K562 (cell line): ENCODE measurements at regions not wholly inside any gene's neighbourhood (a gene's known extent, or its start where the extent isn't known, plus 50 kb on each side); places are given as distances from the start of the nearest gene placed in this dataset.

ENCODE experiments used
- ATAC-seq: fragments of 200-7000 bp; cut with Tn5 transposase; 3 replicates; pipeline ENCODE4 v1.9.1; 2020; ENCODE audit warnings: moderate library complexity
- BruUV-seq: library from RNA; stranded (reverse); fragments of 400-500 nt; replicated peaks from 2 replicates; lab custom pipeline; 2021; lab: Mats Ljungman, UMichigan
- CTCF ChIA-PET: fragments of 300-600 bp; formaldehyde crosslinking; extraction: SDS; loops from one replicate; lab custom pipeline; 2021; ENCODE audit warnings: low intra/inter-chr PET ratio; lab: Yijun Ruan, JAX
- POLR2A ChIA-PET: fragments of 300-600, 350-650 bp; sonication (Branson Sonifier 250); formaldehyde crosslinking; extraction: SDS; loops from one replicate; lab custom pipeline; 2021; ENCODE audit warnings: antibody characterized with exemption, inconsistent platforms; lab: Yijun Ruan, JAX
- DNase-seq, 4 experiments: peaks; one replicate each; pipeline versions ENCODE4 v3.0.0 to v3.0.0-alpha.2; 2011 to 2018; ENCODE audit warnings: low spot score in 3 of 4, mixed read lengths in 3 of 4; ENCODE audit errors: extremely low read depth in 1 of 4
- FAIRE-seq: peaks from 2 replicates; lab custom pipeline; 2011; peaks lifted over from hg19 to GRCh38; lab: Jason Lieb, UNC
- H2AFZ ChIP-seq: 2 replicates; pipeline ENCODE4 v1.6.0; 2011; ENCODE audit warnings: low read depth, low read length, control low read depth, inconsistent platforms
- H3K27ac ChIP-seq: fragments of 200-600 bp; 3 replicates; pipeline ENCODE4 v1.8.0; 2011; ENCODE audit warnings: low read depth, mild to moderate bottlenecking, control low read depth, inconsistent platforms, low read length, moderate library complexity, mixed read lengths; ENCODE audit errors: extremely low read depth
- H3K27me3 ChIP-seq, 2 experiments: fragments of 300-600 bp in 1 of 2; 2 replicates in 1 of 2; 3 replicates in 1 of 2; pipeline versions ENCODE4 v1.6.0 to v1.8.0; 2011; ENCODE audit warnings: inconsistent platforms in 2 of 2, low read length in 2 of 2, mild to moderate bottlenecking in 1 of 2, mixed read lengths in 1 of 2, moderate library complexity in 1 of 2; ENCODE audit not compliant: control insufficient read depth in 2 of 2, insufficient read depth in 2 of 2
- H3K36me3 ChIP-seq: fragments of 300-600 bp; 3 replicates; pipeline ENCODE4 v1.8.0; 2011; ENCODE audit warnings: mild to moderate bottlenecking, low read length, inconsistent platforms; ENCODE audit not compliant: control insufficient read depth, insufficient read depth
- H3K4me1 ChIP-seq, 2 experiments: fragments of 200-600 bp in 1 of 2; replicated peaks in 1 of 2; 2 replicates in 1 of 2; 3 replicates in 1 of 2; pipeline versions ENCODE4 v1.5.1 to v1.8.0; 2011; ENCODE audit warnings: inconsistent platforms in 2 of 2, low read length in 2 of 2, mild to moderate bottlenecking in 1 of 2, mixed read lengths in 1 of 2, moderate library complexity in 1 of 2; ENCODE audit not compliant: control insufficient read depth in 2 of 2, insufficient read depth in 2 of 2
- H3K4me2 ChIP-seq: 2 replicates; pipeline ENCODE4 v1.6.1; 2011; ENCODE audit warnings: low read length, control low read depth, inconsistent platforms, mixed read lengths; ENCODE audit not compliant: insufficient read depth
- H3K4me3 ChIP-seq: fragments of 200-600 bp; sonication (generic), shearing (Covaris generic); 2 replicates; pipeline ENCODE4 v1.5.1; 2016; ENCODE audit warnings: control low read depth, inconsistent platforms
- H3K79me2 ChIP-seq: fragments of 200-600 bp; 3 replicates; pipeline ENCODE4 v1.8.0; 2011; ENCODE audit warnings: low read length, inconsistent platforms; ENCODE audit not compliant: control insufficient read depth, insufficient read depth
- H3K9ac ChIP-seq, 2 experiments: 2 replicates each; pipeline versions ENCODE4 v1.6.0 to v1.6.1; 2011; ENCODE audit warnings: low read depth in 2 of 2, low read length in 2 of 2, control low read depth in 1 of 2, inconsistent platforms in 1 of 2, mild to moderate bottlenecking in 1 of 2, mixed read lengths in 1 of 2; ENCODE audit not compliant: insufficient read depth in 1 of 2
- H3K9me1 ChIP-seq: one replicate; pipeline ENCODE4 v1.6.0; 2011; ENCODE audit warnings: inconsistent platforms, mild to moderate bottlenecking, low read length, moderate library complexity; ENCODE audit not compliant: control insufficient read depth, insufficient read depth
- H3K9me3 ChIP-seq: replicated peaks from 2 replicates; pipeline ENCODE4 v1.5.1; 2011; ENCODE audit warnings: low read depth, low read length, inconsistent platforms; ENCODE audit not compliant: control insufficient read depth, insufficient read depth
- H4K20me1 ChIP-seq: replicated peaks from 2 replicates; pipeline ENCODE4 v1.6.1; 2011; ENCODE audit warnings: low read length, inconsistent platforms, mixed read lengths; ENCODE audit not compliant: control insufficient read depth, insufficient read depth
- ATF7 ChIP-seq: fragments of 450-650 bp; IDR thresholded peaks from 2 replicates; pipeline ENCODE4 v1.7.1; 2014; ENCODE audit warnings: mild to moderate bottlenecking, moderate library complexity
- GATAD2B ChIP-seq: fragments of 450-650 bp; IDR thresholded peaks from 2 replicates; pipeline ENCODE4 v1.6.1; 2017; ENCODE audit warnings: mild to moderate bottlenecking, borderline replicate concordance
- IRF2 ChIP-seq: sonication (generic); formaldehyde crosslinking; IDR thresholded peaks from 2 replicates; pipeline ENCODE4 v1.8.1; 2022; ENCODE audit warnings: mild to moderate bottlenecking, missing genetic modification reagents
- TARDBP ChIP-seq: fragments of 450-650 bp; IDR thresholded peaks from 2 replicates; pipeline ENCODE4 v1.6.1; 2016
- WGBS: fragments of 100-300 bp; shearing (Covaris generic); methylation state at CpG from one replicate; pipeline ENCODE4 v1.1.6; 2016; ENCODE audit warnings: low coverage, mixed read lengths; ENCODE audit not compliant: insufficient coverage; ENCODE audit errors: missing lambda C conversion rate; 5-methylcytosine and 5-hydroxymethylcytosine counted together
- in situ Hi-C: fragments of 300-500 bp; cut with MboI; formaldehyde crosslinking; loops from 4 replicates; pipeline ENCODE4 v1.15.0; 2018; ENCODE audit warnings: inconsistent platforms, mixed read lengths
- intact Hi-C: fragments of 100-400 bp; cut with micrococcal nuclease; formaldehyde crosslinking; loops from 2 replicates; pipeline ENCODE4 v1.14.2; 2022
- TF ChIP-seq, protein P1 (sequence below): fragments of 150-350 bp; IDR thresholded peaks from 2 replicates; pipeline ENCODE4 v1.6.1; 2014; ENCODE audit warnings: low read depth, mild to moderate bottlenecking, low read length, borderline replicate concordance
- TF ChIP-seq, protein P2 (sequence below): sonication (generic); formaldehyde crosslinking; IDR thresholded peaks from 2 replicates; pipeline ENCODE4 v1.8.1; 2023; ENCODE audit warnings: mild to moderate bottlenecking, missing genetic modification reagents
- TF ChIP-seq, protein P3 (sequence below), 2 experiments: IDR thresholded peaks; 2 replicates each; pipeline ENCODE4 v1.6.1; 2012; ENCODE audit warnings: improper control_type of control experiment in 2 of 2, low read depth in 2 of 2, low read length in 2 of 2, borderline replicate concordance in 1 of 2
- TF ChIP-seq, protein P4 (sequence below): sonication (generic); formaldehyde crosslinking; IDR thresholded peaks from 2 replicates; pipeline ENCODE4 v1.8.0; 2022; ENCODE audit warnings: mild to moderate bottlenecking, missing genetic modification reagents

DNA sequence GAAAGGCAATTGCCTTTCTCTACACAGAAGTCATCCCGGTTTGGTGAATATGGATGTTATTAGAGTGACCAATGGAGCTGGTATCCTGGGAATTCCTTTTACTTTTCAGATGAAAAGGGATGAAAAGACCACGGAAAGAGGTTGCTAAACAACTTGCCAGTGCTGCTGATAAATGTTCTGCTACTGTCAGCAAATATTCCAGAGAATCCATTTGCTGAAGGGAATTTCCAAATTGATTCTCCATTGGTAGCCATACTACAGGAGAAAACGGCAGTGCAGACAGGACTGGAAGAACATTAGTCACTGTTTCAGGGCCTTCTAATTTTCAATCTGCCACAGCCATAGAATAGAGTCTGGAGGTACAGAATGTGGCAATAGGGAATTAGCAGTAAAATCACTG is 451.5 kb downstream of the PCDH11X start (continued):
- TF ChIP-seq, protein P1, sequence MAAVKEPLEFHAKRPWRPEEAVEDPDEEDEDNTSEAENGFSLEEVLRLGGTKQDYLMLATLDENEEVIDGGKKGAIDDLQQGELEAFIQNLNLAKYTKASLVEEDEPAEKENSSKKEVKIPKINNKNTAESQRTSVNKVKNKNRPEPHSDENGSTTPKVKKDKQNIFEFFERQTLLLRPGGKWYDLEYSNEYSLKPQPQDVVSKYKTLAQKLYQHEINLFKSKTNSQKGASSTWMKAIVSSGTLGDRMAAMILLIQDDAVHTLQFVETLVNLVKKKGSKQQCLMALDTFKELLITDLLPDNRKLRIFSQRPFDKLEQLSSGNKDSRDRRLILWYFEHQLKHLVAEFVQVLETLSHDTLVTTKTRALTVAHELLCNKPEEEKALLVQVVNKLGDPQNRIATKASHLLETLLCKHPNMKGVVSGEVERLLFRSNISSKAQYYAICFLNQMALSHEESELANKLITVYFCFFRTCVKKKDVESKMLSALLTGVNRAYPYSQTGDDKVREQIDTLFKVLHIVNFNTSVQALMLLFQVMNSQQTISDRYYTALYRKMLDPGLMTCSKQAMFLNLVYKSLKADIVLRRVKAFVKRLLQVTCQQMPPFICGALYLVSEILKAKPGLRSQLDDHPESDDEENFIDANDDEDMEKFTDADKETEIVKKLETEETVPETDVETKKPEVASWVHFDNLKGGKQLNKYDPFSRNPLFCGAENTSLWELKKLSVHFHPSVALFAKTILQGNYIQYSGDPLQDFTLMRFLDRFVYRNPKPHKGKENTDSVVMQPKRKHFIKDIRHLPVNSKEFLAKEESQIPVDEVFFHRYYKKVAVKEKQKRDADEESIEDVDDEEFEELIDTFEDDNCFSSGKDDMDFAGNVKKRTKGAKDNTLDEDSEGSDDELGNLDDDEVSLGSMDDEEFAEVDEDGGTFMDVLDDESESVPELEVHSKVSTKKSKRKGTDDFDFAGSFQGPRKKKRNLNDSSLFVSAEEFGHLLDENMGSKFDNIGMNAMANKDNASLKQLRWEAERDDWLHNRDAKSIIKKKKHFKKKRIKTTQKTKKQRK, result no peak
- TF ChIP-seq, protein P2, sequence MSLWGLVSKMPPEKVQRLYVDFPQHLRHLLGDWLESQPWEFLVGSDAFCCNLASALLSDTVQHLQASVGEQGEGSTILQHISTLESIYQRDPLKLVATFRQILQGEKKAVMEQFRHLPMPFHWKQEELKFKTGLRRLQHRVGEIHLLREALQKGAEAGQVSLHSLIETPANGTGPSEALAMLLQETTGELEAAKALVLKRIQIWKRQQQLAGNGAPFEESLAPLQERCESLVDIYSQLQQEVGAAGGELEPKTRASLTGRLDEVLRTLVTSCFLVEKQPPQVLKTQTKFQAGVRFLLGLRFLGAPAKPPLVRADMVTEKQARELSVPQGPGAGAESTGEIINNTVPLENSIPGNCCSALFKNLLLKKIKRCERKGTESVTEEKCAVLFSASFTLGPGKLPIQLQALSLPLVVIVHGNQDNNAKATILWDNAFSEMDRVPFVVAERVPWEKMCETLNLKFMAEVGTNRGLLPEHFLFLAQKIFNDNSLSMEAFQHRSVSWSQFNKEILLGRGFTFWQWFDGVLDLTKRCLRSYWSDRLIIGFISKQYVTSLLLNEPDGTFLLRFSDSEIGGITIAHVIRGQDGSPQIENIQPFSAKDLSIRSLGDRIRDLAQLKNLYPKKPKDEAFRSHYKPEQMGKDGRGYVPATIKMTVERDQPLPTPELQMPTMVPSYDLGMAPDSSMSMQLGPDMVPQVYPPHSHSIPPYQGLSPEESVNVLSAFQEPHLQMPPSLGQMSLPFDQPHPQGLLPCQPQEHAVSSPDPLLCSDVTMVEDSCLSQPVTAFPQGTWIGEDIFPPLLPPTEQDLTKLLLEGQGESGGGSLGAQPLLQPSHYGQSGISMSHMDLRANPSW (CRISPR knock-in tag), result no peak
- TF ChIP-seq TARDBP, result no peak
- TF ChIP-seq, all 486 proteins: peak for 0

DNA sequence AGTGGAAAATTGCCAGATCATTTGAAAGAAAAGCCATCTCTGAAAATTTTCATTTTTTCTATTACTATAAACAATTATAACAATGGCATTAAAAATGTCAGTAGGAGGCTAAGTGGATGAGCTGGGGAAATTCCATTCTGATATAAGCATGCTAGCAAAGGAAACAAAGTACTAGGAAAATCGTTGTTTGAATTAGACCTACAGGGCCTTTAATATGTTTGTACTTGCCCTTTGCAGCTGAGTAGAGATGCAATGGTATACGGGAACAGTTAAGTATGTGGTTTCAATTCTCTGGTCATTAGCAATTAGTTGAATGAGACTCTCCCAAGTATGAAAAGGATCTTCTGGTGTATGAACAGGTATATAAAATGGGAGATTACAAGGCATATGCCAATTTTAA is 452.2 kb downstream of the PCDH11X start:
- Histone ChIP-seq H3K9ac (no peak overlapping the region), H3K36me3 (no peaks in the 10 kb centered on the region), H3K9me3 (no peaks in the 10 kb centered on the region), H2AFZ (no peak overlapping the region), H3K4me1 (no peaks in the 10 kb centered on the region), H3K4me3 (no peak overlapping the region), H3K27ac (no peak overlapping the region), H4K20me1 (no peaks in the 10 kb centered on the region), H3K4me2 (no peak overlapping the region), H3K79me2 (no peaks in the 10 kb centered on the region), H3K9me1 (no peaks in the 10 kb centered on the region), H3K27me3 (no peaks in the 10 kb centered on the region)
- DNase-seq, result no peak
- ChIA-PET POLR2A (no interaction called here), CTCF (no interaction called here)
- BruUV-seq, result no TSS peak
- in situ Hi-C loops (no loop called here), intact Hi-C loops (no loop called here)
- no peak for ATAC-seq
- FAIRE-seq, result no peak
- WGBS, result 0% methylated on average over 2 of the region's 2 CpGs
- TF ChIP-seq ATF7 (no peak), GATAD2B (no peak), IRF2 (CRISPR knock-in tag) (no peak)
- TF ChIP-seq, protein P3, sequence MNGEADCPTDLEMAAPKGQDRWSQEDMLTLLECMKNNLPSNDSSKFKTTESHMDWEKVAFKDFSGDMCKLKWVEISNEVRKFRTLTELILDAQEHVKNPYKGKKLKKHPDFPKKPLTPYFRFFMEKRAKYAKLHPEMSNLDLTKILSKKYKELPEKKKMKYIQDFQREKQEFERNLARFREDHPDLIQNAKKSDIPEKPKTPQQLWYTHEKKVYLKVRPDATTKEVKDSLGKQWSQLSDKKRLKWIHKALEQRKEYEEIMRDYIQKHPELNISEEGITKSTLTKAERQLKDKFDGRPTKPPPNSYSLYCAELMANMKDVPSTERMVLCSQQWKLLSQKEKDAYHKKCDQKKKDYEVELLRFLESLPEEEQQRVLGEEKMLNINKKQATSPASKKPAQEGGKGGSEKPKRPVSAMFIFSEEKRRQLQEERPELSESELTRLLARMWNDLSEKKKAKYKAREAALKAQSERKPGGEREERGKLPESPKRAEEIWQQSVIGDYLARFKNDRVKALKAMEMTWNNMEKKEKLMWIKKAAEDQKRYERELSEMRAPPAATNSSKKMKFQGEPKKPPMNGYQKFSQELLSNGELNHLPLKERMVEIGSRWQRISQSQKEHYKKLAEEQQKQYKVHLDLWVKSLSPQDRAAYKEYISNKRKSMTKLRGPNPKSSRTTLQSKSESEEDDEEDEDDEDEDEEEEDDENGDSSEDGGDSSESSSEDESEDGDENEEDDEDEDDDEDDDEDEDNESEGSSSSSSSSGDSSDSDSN (IDR thresholded peaks at IDR 0.05; ENCODE audit: borderline replicate concordance in 1 of 2, low read depth in 2 of 2, low read length in 2 of 2), result no peak
- TF ChIP-seq, protein P4, sequence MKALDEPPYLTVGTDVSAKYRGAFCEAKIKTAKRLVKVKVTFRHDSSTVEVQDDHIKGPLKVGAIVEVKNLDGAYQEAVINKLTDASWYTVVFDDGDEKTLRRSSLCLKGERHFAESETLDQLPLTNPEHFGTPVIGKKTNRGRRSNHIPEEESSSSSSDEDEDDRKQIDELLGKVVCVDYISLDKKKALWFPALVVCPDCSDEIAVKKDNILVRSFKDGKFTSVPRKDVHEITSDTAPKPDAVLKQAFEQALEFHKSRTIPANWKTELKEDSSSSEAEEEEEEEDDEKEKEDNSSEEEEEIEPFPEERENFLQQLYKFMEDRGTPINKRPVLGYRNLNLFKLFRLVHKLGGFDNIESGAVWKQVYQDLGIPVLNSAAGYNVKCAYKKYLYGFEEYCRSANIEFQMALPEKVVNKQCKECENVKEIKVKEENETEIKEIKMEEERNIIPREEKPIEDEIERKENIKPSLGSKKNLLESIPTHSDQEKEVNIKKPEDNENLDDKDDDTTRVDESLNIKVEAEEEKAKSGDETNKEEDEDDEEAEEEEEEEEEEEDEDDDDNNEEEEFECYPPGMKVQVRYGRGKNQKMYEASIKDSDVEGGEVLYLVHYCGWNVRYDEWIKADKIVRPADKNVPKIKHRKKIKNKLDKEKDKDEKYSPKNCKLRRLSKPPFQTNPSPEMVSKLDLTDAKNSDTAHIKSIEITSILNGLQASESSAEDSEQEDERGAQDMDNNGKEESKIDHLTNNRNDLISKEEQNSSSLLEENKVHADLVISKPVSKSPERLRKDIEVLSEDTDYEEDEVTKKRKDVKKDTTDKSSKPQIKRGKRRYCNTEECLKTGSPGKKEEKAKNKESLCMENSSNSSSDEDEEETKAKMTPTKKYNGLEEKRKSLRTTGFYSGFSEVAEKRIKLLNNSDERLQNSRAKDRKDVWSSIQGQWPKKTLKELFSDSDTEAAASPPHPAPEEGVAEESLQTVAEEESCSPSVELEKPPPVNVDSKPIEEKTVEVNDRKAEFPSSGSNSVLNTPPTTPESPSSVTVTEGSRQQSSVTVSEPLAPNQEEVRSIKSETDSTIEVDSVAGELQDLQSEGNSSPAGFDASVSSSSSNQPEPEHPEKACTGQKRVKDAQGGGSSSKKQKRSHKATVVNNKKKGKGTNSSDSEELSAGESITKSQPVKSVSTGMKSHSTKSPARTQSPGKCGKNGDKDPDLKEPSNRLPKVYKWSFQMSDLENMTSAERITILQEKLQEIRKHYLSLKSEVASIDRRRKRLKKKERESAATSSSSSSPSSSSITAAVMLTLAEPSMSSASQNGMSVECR (CRISPR knock-in tag), result no peak
